HG03460 (cell line): ENCODE measurements at regions not wholly inside any gene's neighbourhood (a gene's known extent, or its start where the extent isn't known, plus 50 kb on each side); places are given as distances from the start of the nearest gene placed in this dataset.

Experiments used
- ATAC-seq: cut with Tn5 transposase; IDR thresholded peaks from one replicate; pipeline ENCODE4 v1.9.1; 2021; ENCODE audit not compliant: unreplicated experiment

DNA sequence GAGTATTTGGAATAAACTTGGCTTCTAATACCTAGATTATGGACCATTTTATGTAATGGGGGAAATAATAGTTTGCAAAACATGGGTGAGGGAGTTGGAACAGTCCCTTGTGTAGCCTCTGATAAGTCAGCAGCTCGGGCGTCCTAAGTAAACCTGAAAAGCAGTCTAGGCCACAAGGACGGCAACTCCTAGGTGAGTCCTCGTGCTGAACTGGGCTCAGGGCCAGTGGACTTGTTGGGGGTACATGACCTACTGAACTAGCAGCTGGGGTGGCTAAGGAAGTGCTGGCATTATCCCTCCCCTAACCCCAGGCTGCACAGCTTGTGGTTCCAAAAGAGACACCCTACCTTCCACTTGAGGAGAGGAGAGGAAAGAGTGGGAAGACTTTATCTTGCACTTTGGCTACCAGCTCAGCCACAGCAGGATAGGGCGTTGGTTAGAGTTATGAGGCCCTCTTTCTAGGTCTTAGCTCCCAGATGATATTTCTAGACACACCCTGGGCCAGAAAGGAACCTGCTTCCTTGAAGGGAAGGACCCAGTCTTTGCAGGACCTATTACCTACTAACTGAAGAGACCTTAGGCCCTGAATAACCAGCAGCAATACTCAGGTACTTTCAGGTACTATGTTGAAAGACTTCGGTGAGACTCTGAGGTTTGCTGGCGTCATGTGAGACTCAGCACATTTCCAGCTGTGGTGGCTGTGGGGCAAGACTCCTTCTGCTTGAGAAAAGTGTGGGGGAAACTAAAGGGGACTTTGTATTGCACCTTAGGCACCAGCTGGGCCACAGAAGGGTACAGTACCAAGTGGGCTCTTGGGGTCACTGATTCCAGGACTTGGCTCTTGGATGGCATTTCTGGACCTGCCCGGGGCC, 71.0 kb downstream of the AQP4 start:
- ATAC-seq, result no peak

GRCh38 chr18:26792661-26793060, 72.8 kb downstream of the AQP4 start:
- no peak for ATAC-seq

- ATAC-seq, result no peak
Measured at GRCh38 chr18:26791676-26792075, 73.8 kb downstream of the AQP4 start.

- ATAC-seq, result no peak
Measured at GRCh38 chr18:26784599-26784998, 80.9 kb downstream of the AQP4 start.

GRCh38 chr18:26783170-26783569, 82.3 kb downstream of the AQP4 start:
- ATAC-seq, result no peak

DNA sequence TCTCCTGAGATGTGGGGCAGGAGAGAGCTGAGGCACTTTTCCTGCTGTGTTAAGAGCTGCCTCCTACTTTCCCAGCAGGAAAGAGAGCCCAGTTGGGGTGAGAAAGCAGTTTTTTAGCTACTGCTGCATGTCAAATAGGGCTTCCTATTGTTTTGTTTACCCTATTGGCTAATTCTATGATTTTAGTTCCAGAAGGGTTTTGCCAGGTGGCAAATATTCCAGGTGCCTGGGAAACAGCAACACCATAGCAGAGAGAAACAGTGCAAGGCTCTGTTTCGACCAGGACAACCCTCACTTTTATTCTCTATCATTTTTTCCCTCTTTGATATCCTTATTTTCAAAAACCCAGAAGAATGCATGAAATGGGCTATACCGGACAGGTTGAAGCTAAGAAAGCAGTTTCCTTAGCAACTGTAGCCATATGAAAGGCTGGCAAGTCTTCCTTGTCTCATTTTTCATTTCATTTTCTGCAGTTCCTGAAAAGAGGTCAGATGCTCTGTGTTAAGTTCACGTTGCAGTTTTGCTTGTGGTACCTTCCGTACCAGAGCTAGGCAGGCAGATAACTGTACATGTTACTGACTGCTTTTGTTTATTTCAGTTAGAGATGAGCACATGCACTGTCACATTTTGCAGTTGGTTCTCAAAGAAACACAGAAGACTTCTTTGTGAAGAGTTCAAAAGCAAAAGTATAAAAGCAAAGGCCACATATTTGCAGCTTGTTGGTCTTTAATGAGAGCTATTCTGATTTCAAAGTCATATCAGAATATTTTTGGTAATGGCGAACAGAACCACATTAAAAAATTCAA, 84.8 kb downstream of the AQP4 start:
- no peak for ATAC-seq

GRCh38 chr18:26778054-26778393, 87.5 kb downstream of the AQP4 start:
- no peak for ATAC-seq

DNA sequence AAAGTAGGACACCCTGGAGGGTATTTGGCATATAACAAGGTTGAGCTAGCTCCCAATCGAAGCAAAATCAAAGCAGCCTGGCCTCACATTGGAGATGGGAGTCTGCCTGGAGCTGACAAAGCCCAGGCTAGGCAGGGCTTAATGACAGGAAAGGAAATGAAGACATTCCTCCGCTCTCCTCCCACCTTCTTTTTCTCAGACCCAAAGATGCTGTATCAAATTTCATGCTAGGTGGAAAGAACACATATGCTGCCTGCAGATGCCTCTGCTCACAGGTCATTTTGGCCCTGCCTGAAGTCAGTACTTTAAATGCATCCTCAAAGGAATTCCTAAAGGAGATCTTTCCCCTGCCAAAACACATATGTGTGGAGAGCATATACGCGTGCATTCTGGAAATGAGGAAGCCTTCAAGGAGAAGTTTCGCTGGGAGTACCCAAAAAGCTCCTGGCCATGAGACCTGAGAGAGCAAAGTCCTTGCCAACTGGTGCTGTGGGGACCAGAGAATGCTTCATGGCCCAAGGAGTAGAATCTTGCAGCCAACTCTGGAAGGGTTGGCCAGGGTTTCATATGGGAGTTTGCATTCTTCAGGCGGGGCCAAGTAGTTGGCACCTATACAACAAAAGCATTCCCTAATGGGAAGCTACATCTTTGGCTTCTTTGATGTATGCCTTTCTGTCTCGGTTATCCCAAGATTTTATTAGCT, 88.0 kb downstream of the AQP4 start:
- no peak for ATAC-seq

GRCh38 chr18:26772691-26773090, 92.8 kb downstream of the AQP4 start:
- no peak for ATAC-seq

DNA sequence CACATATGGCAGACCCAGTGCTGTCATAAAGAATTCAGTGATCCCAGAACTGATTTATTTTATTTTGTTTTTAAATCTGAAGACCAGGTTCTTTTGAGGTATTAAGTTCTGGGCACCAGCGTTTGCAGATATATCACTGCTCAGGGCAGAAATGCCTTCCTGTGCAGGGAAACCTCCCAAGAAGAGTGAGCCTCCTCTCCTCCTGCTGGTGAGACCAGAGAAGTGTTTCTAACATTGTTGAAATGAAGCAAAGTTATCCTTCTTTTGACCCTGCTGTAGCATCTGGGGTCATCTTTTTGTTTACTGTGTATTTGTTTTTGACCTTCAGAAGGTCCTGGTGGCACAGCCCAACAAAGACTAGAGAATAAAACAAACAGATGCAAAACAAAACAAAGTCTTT, 94.0 kb downstream of the AQP4 start:
- no peak for ATAC-seq

GRCh38 chr18:26768385-26768784, 97.1 kb downstream of the AQP4 start:
- ATAC-seq, result no peak

DNA sequence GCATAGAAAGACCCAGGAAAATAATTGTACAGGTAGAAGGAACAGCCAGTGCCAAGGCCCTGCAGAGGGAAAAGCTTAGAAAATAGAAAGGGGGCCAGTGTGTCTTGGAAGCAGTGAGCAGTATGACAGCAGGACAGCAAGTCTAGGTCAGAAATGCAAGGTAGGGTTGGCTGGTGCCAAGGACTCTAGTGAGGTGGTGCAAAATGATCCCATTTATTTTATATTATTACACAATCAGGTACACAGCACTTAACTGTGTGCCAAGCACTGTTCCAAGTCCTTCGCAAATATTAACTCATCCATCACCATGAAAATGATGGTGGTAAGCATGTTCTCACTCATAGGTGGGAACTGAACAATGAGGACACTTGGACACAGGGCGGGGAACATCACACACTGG, 100.0 kb downstream of the AQP4 start:
- no peak for ATAC-seq

GRCh38 chr18:26764586-26764985, 100.9 kb downstream of the AQP4 start:
- no peak for ATAC-seq

DNA sequence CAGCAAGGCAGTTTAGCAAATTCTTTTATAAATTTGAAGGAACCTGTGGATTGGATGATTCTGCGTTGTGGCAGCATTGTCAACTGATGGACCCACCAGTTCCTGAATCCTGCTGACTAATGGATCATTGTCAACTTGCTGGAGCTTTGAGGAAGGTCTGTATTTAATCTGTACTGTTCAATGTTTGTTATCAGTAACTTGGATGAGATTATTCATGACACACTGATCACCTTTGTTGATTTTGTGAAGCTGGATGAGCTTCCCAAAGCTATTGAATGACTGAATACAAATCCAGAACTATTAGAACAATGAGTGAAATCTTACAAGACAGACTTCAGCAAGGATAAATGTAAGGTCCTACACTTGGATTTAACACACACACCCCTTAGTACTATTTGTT, 101.3 kb downstream of the AQP4 start:
- ATAC-seq, result no peak

DNA sequence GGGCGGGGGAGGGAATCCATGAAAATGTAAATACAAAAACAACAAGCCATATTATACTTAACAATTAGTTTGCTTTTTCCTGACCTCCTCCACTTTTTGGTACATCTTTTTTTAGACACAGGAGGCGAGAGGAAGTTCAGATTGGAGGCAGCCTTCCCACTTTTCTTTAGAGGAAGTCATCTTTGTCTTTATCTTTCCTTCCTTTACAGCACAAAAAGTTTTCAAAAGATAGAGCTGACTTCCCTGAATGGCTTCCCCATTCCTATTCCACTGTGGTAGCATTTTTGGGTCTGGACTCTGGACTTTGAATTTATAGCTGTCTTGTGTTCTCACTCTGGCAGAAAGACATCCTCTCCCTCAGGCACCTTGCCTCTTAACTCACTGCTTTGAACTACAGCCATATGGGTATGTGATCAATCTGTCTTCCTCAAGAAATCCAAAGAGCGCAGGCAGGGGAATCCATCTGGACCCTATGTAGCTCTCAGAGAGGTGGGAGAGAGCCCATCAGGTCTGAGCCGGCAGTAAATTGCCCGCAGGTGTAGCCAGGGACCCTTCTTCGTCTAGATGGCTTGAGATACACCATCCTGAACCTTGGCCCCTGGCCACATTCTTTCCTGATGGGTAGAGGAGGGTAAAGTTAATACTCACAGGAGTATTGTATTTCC, 101.9 kb downstream of the AQP4 start:
- no peak for ATAC-seq

- ATAC-seq, result no peak
Measured at GRCh38 chr18:26757263-26758019, 108.1 kb downstream of the AQP4 start.

GRCh38 chr18:26756556-26756955, 109.0 kb downstream of the AQP4 start:
- no peak for ATAC-seq

DNA sequence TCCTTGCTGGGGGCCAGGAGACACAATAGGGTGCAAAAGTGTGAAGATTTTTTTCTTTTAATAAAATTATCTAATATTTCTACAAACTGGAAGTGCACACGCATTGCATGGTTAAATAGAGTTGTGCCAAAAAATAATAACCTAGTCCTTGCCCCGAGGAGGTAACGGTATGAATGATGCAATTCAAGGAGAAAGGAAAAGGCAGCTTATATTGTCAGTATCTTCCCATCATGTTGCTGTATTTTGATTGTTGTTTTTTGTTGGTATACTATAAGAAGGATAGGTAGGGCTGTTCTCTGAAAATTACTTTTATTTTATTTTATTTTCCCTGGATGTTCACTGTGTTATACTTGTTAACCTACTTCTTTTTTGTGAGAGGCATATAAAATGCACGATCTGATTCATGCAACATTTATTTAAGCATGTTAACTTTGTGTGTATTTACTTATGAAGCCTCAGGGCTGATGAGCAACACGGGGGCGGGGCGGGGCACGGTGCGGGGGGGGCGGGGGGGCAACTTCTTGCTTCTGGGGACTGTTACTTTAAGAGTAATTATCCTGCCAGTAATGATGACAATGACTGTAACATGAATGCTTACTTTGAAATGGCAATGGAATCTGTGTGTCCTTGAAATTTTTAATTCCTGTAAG, 118.6 kb downstream of the AQP4 start:
- ATAC-seq, result no peak

- no peak for ATAC-seq
Measured at GRCh38 chr18:26746398-26746797, 119.1 kb downstream of the AQP4 start.
